CD4-positive, alpha-beta T cell (primary cell): ENCODE measurements at regions not wholly inside any gene's neighbourhood (a gene's known extent, or its start where the extent isn't known, plus 50 kb on each side); places are given as distances from the start of the nearest gene placed in this dataset.

Source experiments
- ATAC-seq: fragments of 200-7000 bp; cut with Tn5 transposase; one replicate; pipeline ENCODE4 v1.10.0; 2022; ENCODE audit warnings: mild to moderate bottlenecking; ENCODE audit not compliant: poor library complexity
- CTCF ChIA-PET: fragments of 350-600 bp; sonication (Branson Sonifier 250); formaldehyde crosslinking; loops from one replicate; lab custom pipeline; 2021; ENCODE audit warnings: antibody characterized with exemption, inconsistent platforms; lab: Charles Lee
- POLR2A ChIA-PET: fragments of 350-600 bp; sonication (Branson Sonifier 250); formaldehyde crosslinking; loops from one replicate; lab custom pipeline; 2021; ENCODE audit warnings: antibody characterized with exemption, inconsistent platforms; lab: Charles Lee
- DNase-seq, 14 experiments: peaks; one replicate each; pipeline ENCODE4 v3.0.0-alpha.2; 2013 to 2020; ENCODE audit warnings: mixed read lengths in 2 of 14
- H3K27ac ChIP-seq, 2 donors: one replicate each; pipeline versions ENCODE4 v1.5.1 to v1.7.0; 2013; ENCODE audit warnings: low read length in 2 of 2, low read depth in 1 of 2, mild to moderate bottlenecking in 1 of 2
- H3K27me3 ChIP-seq, 2 experiments: 1 replicate in 1 of 2; 2 replicates in 1 of 2; pipeline versions ENCODE4 v1.6.1 to v1.7.0; 2013; ENCODE audit warnings: low read length in 2 of 2, control low read depth in 1 of 2, mild to moderate bottlenecking in 1 of 2, moderate library complexity in 1 of 2; ENCODE audit not compliant: insufficient read depth in 2 of 2, control insufficient read depth in 1 of 2
- H3K36me3 ChIP-seq: one replicate; pipeline ENCODE4 v1.6.1; 2013; ENCODE audit warnings: low read length, control low read depth; ENCODE audit not compliant: insufficient read depth
- H3K4me1 ChIP-seq: one replicate; pipeline ENCODE4 v1.6.1; 2013; ENCODE audit warnings: low read length, control low read depth; ENCODE audit not compliant: insufficient read depth
- H3K4me3 ChIP-seq: one replicate; pipeline ENCODE4 v1.5.1; 2013; ENCODE audit warnings: mild to moderate bottlenecking, low read length, moderate library complexity
- H3K9me3 ChIP-seq, 2 experiments: 1 replicate in 1 of 2; 2 replicates in 1 of 2; pipeline versions ENCODE4 v1.6.1 to v1.7.0; 2013; ENCODE audit warnings: low read length in 2 of 2, mild to moderate bottlenecking in 2 of 2, control low read depth in 1 of 2, moderate library complexity in 1 of 2; ENCODE audit not compliant: control insufficient read depth in 1 of 2, insufficient read depth in 1 of 2
- H3K27ac Mint-ChIP-seq: one replicate; pipeline ENCODE4 v1.8.0; 2020; ENCODE audit warnings: mixed read lengths
- H3K27me3 Mint-ChIP-seq: one replicate; pipeline ENCODE4 v1.8.0; 2021; ENCODE audit warnings: mixed read lengths
- H3K36me3 Mint-ChIP-seq: one replicate; pipeline ENCODE4 v1.8.0; 2021; ENCODE audit warnings: low read depth, mixed read lengths
- H3K4me1 Mint-ChIP-seq: one replicate; pipeline ENCODE4 v1.8.0; 2021; ENCODE audit warnings: low read depth, mixed read lengths
- H3K4me3 Mint-ChIP-seq: one replicate; pipeline ENCODE4 v1.8.0; 2020; ENCODE audit warnings: mild to moderate bottlenecking, mixed read lengths
- H3K9me3 Mint-ChIP-seq: one replicate; pipeline ENCODE4 v1.8.0; 2020; ENCODE audit warnings: mixed read lengths
- CTCF ChIP-seq: fragments of 200-600 bp; IDR thresholded peaks from one replicate; pipeline ENCODE4 v1.8.0; 2022; ENCODE audit warnings: antibody characterized with exemption, mild to moderate bottlenecking
- intact Hi-C, 2 experiments: fragments of 100-400 bp; cut with DNase I in 1 of 2; cut with micrococcal nuclease in 1 of 2; formaldehyde crosslinking; loops; one replicate each; pipeline versions ENCODE4 v1.15.1 to v1.9.0; 2023 to 2025; cut with DNase I, micrococcal nuclease

- DNase-seq (no peak), ATAC-seq (no peak)
- no peak for TF ChIP-seq CTCF
- CTCF ChIA-PET = no interaction called here
- Mint-ChIP-seq H3K27ac (no peak overlapping the region), H3K4me3 (no peak overlapping the region), H3K4me1 (no peaks in the 10 kb centered on the region), H3K36me3 (no peaks in the 10 kb centered on the region), H3K9me3 (no peaks in the 10 kb centered on the region), H3K27me3 (no peaks in the 10 kb centered on the region)
- POLR2A ChIA-PET = no interaction called here
- Histone ChIP-seq H3K4me1 (no peaks in the 10 kb centered on the region), H3K27ac (no peak overlapping the region), H3K27me3 (no peaks in the 10 kb centered on the region), H3K9me3 (no peaks in the 10 kb centered on the region), H3K36me3 (no peaks in the 10 kb centered on the region), H3K4me3 (no peak overlapping the region)
- intact Hi-C loops = no loop called here
Measured at GRCh38 chr3:68676136-68676535, 256.2 kb downstream of the TAFA4 start.

GRCh38 chr3:68667346-68667745 is 265.0 kb downstream of the TAFA4 start:
- no peak for TF ChIP-seq CTCF
- Mint-ChIP-seq H3K36me3 (no peaks in the 10 kb centered on the region), H3K9me3 (no peaks in the 10 kb centered on the region), H3K27me3 (no peaks in the 10 kb centered on the region), H3K4me1 (no peaks in the 10 kb centered on the region), H3K27ac (no peak overlapping the region), H3K4me3 (no peak overlapping the region)
- intact Hi-C loops = no loop called here
- ATAC-seq (no peak), DNase-seq (no peak)
- H3K9me3 ChIP-seq = no peaks in the 10 kb centered on the region
- POLR2A ChIA-PET = no interaction called here
- no peaks in the 10 kb centered on the region for H3K36me3 ChIP-seq
- no peak overlapping the region for H3K4me3 ChIP-seq
- no peaks in the 10 kb centered on the region for H3K4me1 ChIP-seq
- H3K27ac ChIP-seq = no peak overlapping the region
- H3K27me3 ChIP-seq = no peaks in the 10 kb centered on the region
- CTCF ChIA-PET = no interaction called here

- POLR2A ChIA-PET = no interaction called here
Measured at GRCh38 chr3:68666429-68667136, 265.8 kb downstream of the TAFA4 start.

More at GRCh38 chr3:68666429-68667136, 265.8 kb downstream of the TAFA4 start:
- Histone ChIP-seq H3K9me3 (no peaks in the 10 kb centered on the region), H3K36me3 (no peaks in the 10 kb centered on the region), H3K4me3 (no peak overlapping the region), H3K27me3 (no peaks in the 10 kb centered on the region), H3K4me1 (no peaks in the 10 kb centered on the region), H3K27ac (no peak overlapping the region)
- Mint-ChIP-seq H3K4me3 (no peak overlapping the region), H3K9me3 (no peaks in the 10 kb centered on the region), H3K27me3 (no peaks in the 10 kb centered on the region), H3K27ac (no peak overlapping the region), H3K36me3 (no peaks in the 10 kb centered on the region), H3K4me1 (no peaks in the 10 kb centered on the region)
- ATAC-seq = no peak
- CTCF ChIA-PET = interaction anchor here (0.6 kb wide), 1 partner anchor 802 kb away, joined by 3 read pairs; no protein-coding TSS in a partner anchor
- intact Hi-C loops = no loop called here
- no peak for DNase-seq
- TF ChIP-seq CTCF = no peak
